IMR-90 (cell line): ENCODE measurements at regions not wholly inside any gene's neighbourhood (a gene's known extent, or its start where the extent isn't known, plus 50 kb on each side); places are given as distances from the start of the nearest gene placed in this dataset.

Experiments used
- ATAC-seq: fragments of 200-7000 bp; cut with Tn5 transposase; 2 replicates; pipeline ENCODE4 v1.9.1; 2020; ENCODE audit warnings: low read depth, mild to moderate bottlenecking, moderate library complexity
- BruUV-seq: library from RNA; stranded (reverse); fragments of 400-500 nt; replicated peaks from 2 replicates; lab custom pipeline; 2021; lab: Mats Ljungman, UMichigan
- CTCF ChIA-PET: fragments of 300-600 bp; formaldehyde crosslinking; extraction: SDS; loops from one replicate; lab custom pipeline; 2021; ENCODE audit warnings: antibody characterized with exemption; lab: Yijun Ruan, JAX
- POLR2A ChIA-PET: fragments of 300-600 bp; sonication (Branson Sonifier 250); formaldehyde crosslinking; loops from one replicate; lab custom pipeline; 2022; ENCODE audit warnings: antibody characterized with exemption; ENCODE audit not compliant: unreplicated experiment; lab: Charles Lee
- DNase-seq: peaks from one replicate; pipeline ENCODE4 v3.0.0; 2013
- H2AFZ ChIP-seq: replicated peaks from 2 replicates; pipeline ENCODE3; 2013; ENCODE audit warnings: low read length, mild to moderate bottlenecking; ENCODE audit not compliant: poor library complexity
- H2AK5ac ChIP-seq: 2 replicates; pipeline ENCODE4 v1.6.1; 2013; ENCODE audit warnings: low read depth, low read length, inconsistent platforms
- H2AK9ac ChIP-seq: replicated peaks from 2 replicates; pipeline ENCODE3; 2013; ENCODE audit warnings: mild to moderate bottlenecking, low read depth, low read length, moderate library complexity; ENCODE audit not compliant: poor library complexity
- H2BK120ac ChIP-seq: 2 replicates; pipeline ENCODE4 v1.6.1; 2013; ENCODE audit warnings: low read depth, low read length, inconsistent platforms
- H2BK15ac ChIP-seq: 3 replicates; pipeline ENCODE4 v1.6.1; 2013; ENCODE audit warnings: low read depth, low read length, inconsistent platforms
- H2BK20ac ChIP-seq: 2 replicates; pipeline ENCODE4 v1.6.1; 2013; ENCODE audit warnings: low read depth, mild to moderate bottlenecking, inconsistent platforms, low read length, moderate library complexity
- H2BK5ac ChIP-seq: 2 replicates; pipeline ENCODE4 v1.6.1; 2013; ENCODE audit warnings: mild to moderate bottlenecking, low read depth, low read length, inconsistent platforms; ENCODE audit not compliant: poor library complexity, severe bottlenecking
- H3K14ac ChIP-seq: replicated peaks from 2 replicates; pipeline ENCODE4 v1.6.1; 2013; ENCODE audit warnings: low read depth, low read length, inconsistent platforms
- H3K18ac ChIP-seq: 2 replicates; pipeline ENCODE4 v1.6.1; 2013; ENCODE audit warnings: low read depth, low read length, control low read depth
- H3K23ac ChIP-seq: 2 replicates; pipeline ENCODE4 v1.6.1; 2013; ENCODE audit warnings: low read depth, low read length, inconsistent platforms
- H3K27ac ChIP-seq: 2 replicates; pipeline ENCODE4 v1.5.1; 2013; ENCODE audit warnings: mild to moderate bottlenecking, control low read depth, low read length; ENCODE audit not compliant: insufficient read depth
- H3K27me3 ChIP-seq: 2 replicates; pipeline ENCODE4 v1.6.1; 2013; ENCODE audit warnings: low read length; ENCODE audit not compliant: control insufficient read depth, insufficient read depth
- H3K36me3 ChIP-seq: 2 replicates; pipeline ENCODE4 v1.6.1; 2013; ENCODE audit warnings: low read length, mixed read lengths; ENCODE audit not compliant: control insufficient read depth, insufficient read depth
- H3K4ac ChIP-seq: 2 replicates; pipeline ENCODE4 v1.6.1; 2013; ENCODE audit warnings: low read depth, low read length, inconsistent platforms
- H3K4me1 ChIP-seq: 2 replicates; pipeline ENCODE4 v1.6.1; 2013; ENCODE audit warnings: low read length, mixed read lengths; ENCODE audit not compliant: control insufficient read depth, insufficient read depth
- H3K4me2 ChIP-seq: 2 replicates; pipeline ENCODE4 v1.6.1; 2013; ENCODE audit warnings: low read depth, mild to moderate bottlenecking, control low read depth, low read length, moderate library complexity
- H3K4me3 ChIP-seq: 2 replicates; pipeline ENCODE4 v1.5.1; 2013; ENCODE audit warnings: low read depth, mild to moderate bottlenecking, control low read depth, low read length, moderate library complexity; ENCODE audit not compliant: insufficient read depth
- H3K56ac ChIP-seq: 2 replicates; pipeline ENCODE4 v1.6.1; 2013; ENCODE audit warnings: low read length, inconsistent platforms; ENCODE audit not compliant: insufficient read depth; ENCODE audit errors: extremely low read depth
- H3K79me1 ChIP-seq, 2 experiments: 2 replicates each; pipeline ENCODE4 v1.6.1; 2013; ENCODE audit warnings: low read length in 2 of 2, inconsistent platforms in 1 of 2, low read depth in 1 of 2
- H3K9ac ChIP-seq: 2 replicates; pipeline ENCODE4 v1.6.1; 2013; ENCODE audit warnings: low read depth, low read length, control low read depth
- H3K9me1 ChIP-seq: 2 replicates; pipeline ENCODE4 v1.6.1; 2013; ENCODE audit warnings: low read length, inconsistent platforms; ENCODE audit not compliant: insufficient read depth
- H3K9me3 ChIP-seq: 2 replicates; pipeline ENCODE4 v1.6.1; 2013; ENCODE audit warnings: low read length; ENCODE audit not compliant: control insufficient read depth, insufficient read depth
- H4K20me1 ChIP-seq: 2 replicates; pipeline ENCODE4 v1.6.1; 2013; ENCODE audit warnings: low read length, inconsistent platforms; ENCODE audit not compliant: insufficient read depth
- H4K5ac ChIP-seq: 2 replicates; pipeline ENCODE4 v1.6.1; 2013; ENCODE audit warnings: mild to moderate bottlenecking, low read depth, low read length, control low read depth
- H4K8ac ChIP-seq, 2 experiments: 2 replicates each; pipeline ENCODE4 v1.6.1; 2013; ENCODE audit warnings: low read depth in 2 of 2, low read length in 2 of 2, control low read depth in 1 of 2, inconsistent platforms in 1 of 2
- H4K91ac ChIP-seq: 2 replicates; pipeline ENCODE4 v1.6.1; 2013; ENCODE audit warnings: low read depth, low read length, inconsistent platforms; ENCODE audit not compliant: insufficient read depth
- MXI1 ChIP-seq: IDR thresholded peaks from 2 replicates; pipeline ENCODE4 v1.6.1; 2012; ENCODE audit warnings: low read depth, mild to moderate bottlenecking, low read length, moderate library complexity, borderline replicate concordance
- RFX5 ChIP-seq: IDR thresholded peaks from 2 replicates; pipeline ENCODE4 v1.8.0; 2012; ENCODE audit warnings: low read depth, mild to moderate bottlenecking, low read length, moderate library complexity
- SMC3 ChIP-seq: fragments of 150-350 bp; IDR thresholded peaks from 2 replicates; pipeline ENCODE4 v1.6.1; 2016; ENCODE audit warnings: low read depth, mild to moderate bottlenecking, antibody characterized with exemption, low read length, moderate library complexity
- USF2 ChIP-seq: fragments of 150-350 bp; IDR thresholded peaks from 2 replicates; pipeline ENCODE4 v1.6.1; 2017; ENCODE audit warnings: mild to moderate bottlenecking, antibody characterized with exemption, low read length, low read depth
- WGBS, 2 experiments: methylation state at CpG; one replicate each; pipeline versions ENCODE4 v1.1.5 to v1.1.7; 2013; ENCODE audit warnings: missing lambda C conversion rate in 2 of 2; ENCODE audit not compliant: insufficient read length in 1 of 2; ENCODE audit errors: extremely low coverage in 2 of 2; 5-methylcytosine and 5-hydroxymethylcytosine counted together
- dilution Hi-C: fragments of 300-500 bp; cut with HindIII; formaldehyde crosslinking; loops from one replicate; pipeline ENCODE4 v1.14.3; 2018; ENCODE audit warnings: low sequenced_read_pairs; ENCODE audit not compliant: unreplicated experiment
- in situ Hi-C: fragments of 300-500 bp; cut with MboI; formaldehyde crosslinking; loops from 3 replicates; pipeline ENCODE4 v1.14.3; 2019; ENCODE audit warnings: low sequenced_read_pairs, inconsistent platforms, mixed read lengths
- intact Hi-C: fragments of 100-400 bp; cut with micrococcal nuclease; formaldehyde crosslinking; loops from 2 replicates; pipeline ENCODE4 v1.10.0; 2022

- in situ Hi-C loops (no loop called here), dilution Hi-C loops (no loop called here), intact Hi-C loops (no loop called here)
- H3K4ac ChIP-seq = no peak overlapping the region
- peaks cover 2% of the 10 kb centered on the region; the same call in 1 of the 2 replicates for H3K9me3 ChIP-seq
- no peak overlapping the region for H3K14ac ChIP-seq
- H2BK20ac ChIP-seq = no peak overlapping the region
- no CpG with 5 or more reads among the region's 4 CpGs for WGBS, 2 experiments
- no peak overlapping the region for H3K23ac ChIP-seq
- no TSS peak for BruUV-seq
- ChIA-PET CTCF (interaction anchor here (0.6 kb wide), 1 partner anchor 64 kb away, joined by 4 read pairs; no protein-coding TSS in a partner anchor), POLR2A (no interaction called here)
- no peak overlapping the region for H2BK15ac ChIP-seq
- no peak for DNase-seq
- no peaks in the 10 kb centered on the region for H4K20me1 ChIP-seq
- no peaks in the 10 kb centered on the region for H3K36me3 ChIP-seq
- H4K5ac ChIP-seq = no peak overlapping the region
- no peaks in the 10 kb centered on the region for H3K9me1 ChIP-seq
- no peaks in the 10 kb centered on the region for H3K4me1 ChIP-seq
- peaks cover 70% of the 10 kb centered on the region for H3K27me3 ChIP-seq
- no peak overlapping the region for H2BK120ac ChIP-seq
- H3K4me2 ChIP-seq = no peak overlapping the region
- H2AK9ac ChIP-seq = no peak overlapping the region
- H2AK5ac ChIP-seq = no peak overlapping the region
- H3K27ac ChIP-seq = no peak overlapping the region
- H3K9ac ChIP-seq = no peak overlapping the region
- TF ChIP-seq USF2 (peak; percentile 41), MXI1 (no peak), RFX5 (no peak), SMC3 (no peak)
- no peak overlapping the region for H4K91ac ChIP-seq
- ATAC-seq = no peak
- no peak overlapping the region for H3K4me3 ChIP-seq
- H3K79me1 ChIP-seq = no peaks in the 10 kb centered on the region
- no peak overlapping the region for H2BK5ac ChIP-seq
- no peak overlapping the region for H3K56ac ChIP-seq
- H2AFZ ChIP-seq = no peak overlapping the region
- no peak overlapping the region for H3K18ac ChIP-seq
- no peak overlapping the region for H4K8ac ChIP-seq
Measured at GRCh38 chr22:27676545-27677213, 124.9 kb downstream of the MN1 start.
